ENCODE measurements at regions not wholly inside any gene's neighbourhood (a gene's known extent, or its start where the extent isn't known, plus 50 kb on each side); places are given as distances from the start of the nearest gene placed in this dataset.

DNA sequence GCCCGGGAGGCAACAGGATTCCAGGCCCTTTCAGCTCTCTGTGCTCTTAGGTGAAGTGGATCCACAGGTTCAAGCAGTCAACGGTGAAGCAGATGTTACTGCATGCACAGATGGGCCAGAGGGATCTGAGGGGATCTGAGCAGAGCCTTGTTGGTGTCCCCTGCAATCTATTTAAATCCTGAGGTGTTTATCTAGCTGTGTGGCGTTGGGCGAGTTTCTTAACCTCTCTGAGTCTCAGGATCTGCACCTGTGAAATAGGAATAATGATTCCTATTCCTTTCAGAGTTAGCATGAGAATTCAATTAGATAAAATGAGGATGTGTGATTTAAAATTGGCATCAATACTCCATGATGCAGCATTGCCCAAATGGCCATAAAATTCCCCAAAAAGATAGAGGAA lies 237.3 kb upstream of the CDH5 start (continued):
- TF ChIP-seq, protein P1, sequence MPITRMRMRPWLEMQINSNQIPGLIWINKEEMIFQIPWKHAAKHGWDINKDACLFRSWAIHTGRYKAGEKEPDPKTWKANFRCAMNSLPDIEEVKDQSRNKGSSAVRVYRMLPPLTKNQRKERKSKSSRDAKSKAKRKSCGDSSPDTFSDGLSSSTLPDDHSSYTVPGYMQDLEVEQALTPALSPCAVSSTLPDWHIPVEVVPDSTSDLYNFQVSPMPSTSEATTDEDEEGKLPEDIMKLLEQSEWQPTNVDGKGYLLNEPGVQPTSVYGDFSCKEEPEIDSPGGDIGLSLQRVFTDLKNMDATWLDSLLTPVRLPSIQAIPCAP (CRISPR knock-in tag; IDR thresholded peaks at IDR 0.05), result no peak
- TF ChIP-seq, protein P2, sequence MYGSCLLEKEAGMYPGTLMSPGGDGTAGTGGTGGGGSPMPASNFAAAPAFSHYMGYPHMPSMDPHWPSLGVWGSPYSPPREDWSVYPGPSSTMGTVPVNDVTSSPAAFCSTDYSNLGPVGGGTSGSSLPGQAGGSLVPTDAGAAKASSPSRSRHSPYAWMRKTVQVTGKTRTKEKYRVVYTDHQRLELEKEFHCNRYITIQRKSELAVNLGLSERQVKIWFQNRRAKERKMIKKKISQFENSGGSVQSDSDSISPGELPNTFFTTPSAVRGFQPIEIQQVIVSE (CRISPR knock-in tag; IDR thresholded peaks at IDR 0.05; ENCODE audit: borderline replicate concordance), result no peak
- TF ChIP-seq ETV6 (CRISPR knock-in tag; IDR thresholded peaks at IDR 0.05) (no peak), ESRRA (CRISPR knock-in tag; IDR thresholded peaks at IDR 0.05; ENCODE audit: borderline replicate concordance) (no peak), SMAD4 (CRISPR knock-in tag; IDR thresholded peaks at IDR 0.05) (no peak), EMX1 (CRISPR knock-in tag; IDR thresholded peaks at IDR 0.05) (no peak), MYBL2 (CRISPR knock-in tag; IDR thresholded peaks at IDR 0.05) (no peak), ZNF671 (CRISPR knock-in tag; IDR thresholded peaks at IDR 0.05) (no peak), MXD4 (CRISPR knock-in tag; IDR thresholded peaks at IDR 0.05; ENCODE audit: borderline replicate concordance) (no peak)
- TF ChIP-seq, protein P3, sequence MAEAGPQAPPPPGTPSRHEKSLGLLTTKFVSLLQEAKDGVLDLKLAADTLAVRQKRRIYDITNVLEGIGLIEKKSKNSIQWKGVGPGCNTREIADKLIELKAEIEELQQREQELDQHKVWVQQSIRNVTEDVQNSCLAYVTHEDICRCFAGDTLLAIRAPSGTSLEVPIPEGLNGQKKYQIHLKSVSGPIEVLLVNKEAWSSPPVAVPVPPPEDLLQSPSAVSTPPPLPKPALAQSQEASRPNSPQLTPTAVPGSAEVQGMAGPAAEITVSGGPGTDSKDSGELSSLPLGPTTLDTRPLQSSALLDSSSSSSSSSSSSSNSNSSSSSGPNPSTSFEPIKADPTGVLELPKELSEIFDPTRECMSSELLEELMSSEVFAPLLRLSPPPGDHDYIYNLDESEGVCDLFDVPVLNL (CRISPR knock-in tag; IDR thresholded peaks at IDR 0.05; ENCODE audit: borderline replicate concordance, low read depth), result no peak
- TF ChIP-seq, protein P4, sequence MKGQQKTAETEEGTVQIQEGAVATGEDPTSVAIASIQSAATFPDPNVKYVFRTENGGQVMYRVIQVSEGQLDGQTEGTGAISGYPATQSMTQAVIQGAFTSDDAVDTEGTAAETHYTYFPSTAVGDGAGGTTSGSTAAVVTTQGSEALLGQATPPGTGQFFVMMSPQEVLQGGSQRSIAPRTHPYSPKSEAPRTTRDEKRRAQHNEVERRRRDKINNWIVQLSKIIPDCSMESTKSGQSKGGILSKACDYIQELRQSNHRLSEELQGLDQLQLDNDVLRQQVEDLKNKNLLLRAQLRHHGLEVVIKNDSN (CRISPR knock-in tag; IDR thresholded peaks at IDR 0.05), result no peak

DNA sequence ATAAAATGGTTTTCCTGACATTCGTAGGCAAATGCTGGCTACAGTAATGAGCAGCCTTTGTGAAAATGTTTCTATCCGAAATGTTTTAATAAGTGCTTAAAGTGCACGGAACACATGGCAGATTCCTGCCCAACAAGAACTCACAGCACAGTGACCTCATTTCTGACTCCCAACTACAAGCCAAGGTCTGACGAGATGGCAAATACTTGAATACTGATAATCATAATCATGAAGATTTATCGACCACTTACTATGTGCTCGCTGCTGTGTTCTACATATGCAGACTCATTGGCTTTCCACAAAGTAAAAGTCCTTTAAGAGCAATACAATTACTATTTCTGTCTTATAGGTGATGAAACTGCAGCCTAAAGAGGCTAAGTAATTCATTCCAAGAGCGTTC lies 238.1 kb upstream of the CDH5 start:
- TF ChIP-seq JUN (CRISPR knock-in tag; IDR thresholded peaks at IDR 0.05), result no peak
- TF ChIP-seq, protein P5, sequence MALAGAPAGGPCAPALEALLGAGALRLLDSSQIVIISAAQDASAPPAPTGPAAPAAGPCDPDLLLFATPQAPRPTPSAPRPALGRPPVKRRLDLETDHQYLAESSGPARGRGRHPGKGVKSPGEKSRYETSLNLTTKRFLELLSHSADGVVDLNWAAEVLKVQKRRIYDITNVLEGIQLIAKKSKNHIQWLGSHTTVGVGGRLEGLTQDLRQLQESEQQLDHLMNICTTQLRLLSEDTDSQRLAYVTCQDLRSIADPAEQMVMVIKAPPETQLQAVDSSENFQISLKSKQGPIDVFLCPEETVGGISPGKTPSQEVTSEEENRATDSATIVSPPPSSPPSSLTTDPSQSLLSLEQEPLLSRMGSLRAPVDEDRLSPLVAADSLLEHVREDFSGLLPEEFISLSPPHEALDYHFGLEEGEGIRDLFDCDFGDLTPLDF (CRISPR knock-in tag; IDR thresholded peaks at IDR 0.05), result no peak
- TF ChIP-seq GTF2I (CRISPR knock-in tag; conservative IDR thresholded peaks at IDR 0.05), result no peak
- TF ChIP-seq, protein P6, sequence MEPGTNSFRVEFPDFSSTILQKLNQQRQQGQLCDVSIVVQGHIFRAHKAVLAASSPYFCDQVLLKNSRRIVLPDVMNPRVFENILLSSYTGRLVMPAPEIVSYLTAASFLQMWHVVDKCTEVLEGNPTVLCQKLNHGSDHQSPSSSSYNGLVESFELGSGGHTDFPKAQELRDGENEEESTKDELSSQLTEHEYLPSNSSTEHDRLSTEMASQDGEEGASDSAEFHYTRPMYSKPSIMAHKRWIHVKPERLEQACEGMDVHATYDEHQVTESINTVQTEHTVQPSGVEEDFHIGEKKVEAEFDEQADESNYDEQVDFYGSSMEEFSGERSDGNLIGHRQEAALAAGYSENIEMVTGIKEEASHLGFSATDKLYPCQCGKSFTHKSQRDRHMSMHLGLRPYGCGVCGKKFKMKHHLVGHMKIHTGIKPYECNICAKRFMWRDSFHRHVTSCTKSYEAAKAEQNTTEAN (CRISPR knock-in tag; IDR thresholded peaks at IDR 0.05), result no peak
- TF ChIP-seq, protein P7, sequence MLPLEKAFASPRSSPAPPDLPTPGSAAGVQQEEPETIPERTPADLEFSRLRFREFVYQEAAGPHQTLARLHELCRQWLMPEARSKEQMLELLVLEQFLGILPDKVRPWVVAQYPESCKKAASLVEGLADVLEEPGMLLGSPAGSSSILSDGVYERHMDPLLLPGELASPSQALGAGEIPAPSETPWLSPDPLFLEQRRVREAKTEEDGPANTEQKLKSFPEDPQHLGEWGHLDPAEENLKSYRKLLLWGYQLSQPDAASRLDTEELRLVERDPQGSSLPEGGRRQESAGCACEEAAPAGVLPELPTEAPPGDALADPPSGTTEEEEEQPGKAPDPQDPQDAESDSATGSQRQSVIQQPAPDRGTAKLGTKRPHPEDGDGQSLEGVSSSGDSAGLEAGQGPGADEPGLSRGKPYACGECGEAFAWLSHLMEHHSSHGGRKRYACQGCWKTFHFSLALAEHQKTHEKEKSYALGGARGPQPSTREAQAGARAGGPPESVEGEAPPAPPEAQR (CRISPR knock-in tag; IDR thresholded peaks at IDR 0.05), result no peak
- TF ChIP-seq, protein P8, sequence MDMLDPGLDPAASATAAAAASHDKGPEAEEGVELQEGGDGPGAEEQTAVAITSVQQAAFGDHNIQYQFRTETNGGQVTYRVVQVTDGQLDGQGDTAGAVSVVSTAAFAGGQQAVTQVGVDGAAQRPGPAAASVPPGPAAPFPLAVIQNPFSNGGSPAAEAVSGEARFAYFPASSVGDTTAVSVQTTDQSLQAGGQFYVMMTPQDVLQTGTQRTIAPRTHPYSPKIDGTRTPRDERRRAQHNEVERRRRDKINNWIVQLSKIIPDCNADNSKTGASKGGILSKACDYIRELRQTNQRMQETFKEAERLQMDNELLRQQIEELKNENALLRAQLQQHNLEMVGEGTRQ (CRISPR knock-in tag; IDR thresholded peaks at IDR 0.05), result no peak
- TF ChIP-seq, protein P9, sequence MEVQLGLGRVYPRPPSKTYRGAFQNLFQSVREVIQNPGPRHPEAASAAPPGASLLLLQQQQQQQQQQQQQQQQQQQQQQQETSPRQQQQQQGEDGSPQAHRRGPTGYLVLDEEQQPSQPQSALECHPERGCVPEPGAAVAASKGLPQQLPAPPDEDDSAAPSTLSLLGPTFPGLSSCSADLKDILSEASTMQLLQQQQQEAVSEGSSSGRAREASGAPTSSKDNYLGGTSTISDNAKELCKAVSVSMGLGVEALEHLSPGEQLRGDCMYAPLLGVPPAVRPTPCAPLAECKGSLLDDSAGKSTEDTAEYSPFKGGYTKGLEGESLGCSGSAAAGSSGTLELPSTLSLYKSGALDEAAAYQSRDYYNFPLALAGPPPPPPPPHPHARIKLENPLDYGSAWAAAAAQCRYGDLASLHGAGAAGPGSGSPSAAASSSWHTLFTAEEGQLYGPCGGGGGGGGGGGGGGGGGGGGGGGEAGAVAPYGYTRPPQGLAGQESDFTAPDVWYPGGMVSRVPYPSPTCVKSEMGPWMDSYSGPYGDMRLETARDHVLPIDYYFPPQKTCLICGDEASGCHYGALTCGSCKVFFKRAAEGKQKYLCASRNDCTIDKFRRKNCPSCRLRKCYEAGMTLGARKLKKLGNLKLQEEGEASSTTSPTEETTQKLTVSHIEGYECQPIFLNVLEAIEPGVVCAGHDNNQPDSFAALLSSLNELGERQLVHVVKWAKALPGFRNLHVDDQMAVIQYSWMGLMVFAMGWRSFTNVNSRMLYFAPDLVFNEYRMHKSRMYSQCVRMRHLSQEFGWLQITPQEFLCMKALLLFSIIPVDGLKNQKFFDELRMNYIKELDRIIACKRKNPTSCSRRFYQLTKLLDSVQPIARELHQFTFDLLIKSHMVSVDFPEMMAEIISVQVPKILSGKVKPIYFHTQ (CRISPR knock-in tag; IDR thresholded peaks at IDR 0.05), result no peak
- TF ChIP-seq, protein P4 (CRISPR knock-in tag; IDR thresholded peaks at IDR 0.05), result no peak
- no peak for TF ChIP-seq ZNF423 (CRISPR knock-in tag; IDR thresholded peaks at IDR 0.05)
- no peak for TF ChIP-seq ETV6 (CRISPR knock-in tag; IDR thresholded peaks at IDR 0.05)
- POLR2A ChIA-PET, result no interaction called here
- H3K9me3 Mint-ChIP-seq, result no peaks in the 10 kb centered on the region
- H3K4me1 Mint-ChIP-seq, result peaks cover 31% of the 10 kb centered on the region
- no peak overlapping the region; the same call in 1 of the 2 replicates for H3K4me3 Mint-ChIP-seq
- DNase-seq (ENCODE audit: low spot score) (no peak), ATAC-seq (no peak)
- no peak overlapping the region for H3K27ac Mint-ChIP-seq
- CTCF ChIA-PET, result interaction anchor here (1.0 to 1.5 kb wide), 2 partner anchors 39 to 229 kb away, joined by 3 to 5 read pairs; no protein-coding TSS in a partner anchor
- peaks cover 14% of the 10 kb centered on the region for H3K27me3 Mint-ChIP-seq (ENCODE audit: low read depth)
- H3K36me3 Mint-ChIP-seq, result no peaks in the 10 kb centered on the region

Data from WTC11 (cell line).